ENCODE measurements at regions not wholly inside any gene's neighbourhood (a gene's known extent, or its start where the extent isn't known, plus 50 kb on each side); places are given as distances from the start of the nearest gene placed in this dataset.
"Not testable (repeated sequence)": the region's sequence is repeated elsewhere in the genome, so short reads cannot be mapped to it uniquely, and the experiment has no call there.

GRCh38 chrX:13387666-13388494, 68.0 kb upstream of the ATXN3L start:
- no peaks in the 10 kb centered on the region for H3K9me3 ChIP-seq (ENCODE audit: control insufficient read depth, low read length)
- H3K27ac ChIP-seq (ENCODE audit: insufficient read depth, low read depth, low read length, poor library complexity, severe bottlenecking): no peak overlapping the region
- 93 to 96% methylated on average over 2 of the region's 2 CpGs for WGBS, 2 experiments

GRCh38 chrX:13386636-13387035, 66.8 kb upstream of the ATXN3L start:
- H3K4me1 ChIP-seq (ENCODE audit: control insufficient read depth, insufficient read depth, low read length): peaks cover 5% of the 10 kb centered on the region
- no peaks in the 10 kb centered on the region for H3K36me3 ChIP-seq (ENCODE audit: control insufficient read depth, insufficient read depth, low read length)
- H3K9me3 ChIP-seq (ENCODE audit: control insufficient read depth, low read length): no peaks in the 10 kb centered on the region
- no peaks in the 10 kb centered on the region for H3K27me3 ChIP-seq (ENCODE audit: control insufficient read depth, insufficient read depth, low read length, poor library complexity, severe bottlenecking)
- H3K27ac ChIP-seq (ENCODE audit: insufficient read depth, low read depth, low read length, poor library complexity, severe bottlenecking): peak overlapping the region; percentile 36
- no peak overlapping the region for H3K4me3 ChIP-seq (ENCODE audit: insufficient read depth, low read depth, low read length)

More at GRCh38 chrX:13387666-13388494, 68.0 kb upstream of the ATXN3L start:
- peaks cover 5% of the 10 kb centered on the region for H3K4me1 ChIP-seq (ENCODE audit: control insufficient read depth, insufficient read depth, low read length)
- no peak overlapping the region for H3K4me3 ChIP-seq (ENCODE audit: insufficient read depth, low read depth, low read length)
- no peaks in the 10 kb centered on the region for H3K36me3 ChIP-seq (ENCODE audit: control insufficient read depth, insufficient read depth, low read length)
- no peaks in the 10 kb centered on the region for H3K27me3 ChIP-seq (ENCODE audit: control insufficient read depth, insufficient read depth, low read length, poor library complexity, severe bottlenecking)

GRCh38 chrX:13386092-13386491, 66.2 kb upstream of the ATXN3L start:
- Histone ChIP-seq H3K36me3 (ENCODE audit: control insufficient read depth, insufficient read depth, low read length) (no peaks in the 10 kb centered on the region), H3K27me3 (ENCODE audit: control insufficient read depth, insufficient read depth, low read length, poor library complexity, severe bottlenecking) (no peaks in the 10 kb centered on the region)
- 86 to 95% methylated on average over 1 to 3 of the region's 3 CpGs for WGBS, 2 experiments

GRCh38 chrX:13383907-13384306, 64.1 kb upstream of the ATXN3L start:
- Histone ChIP-seq H3K4me1 (ENCODE audit: control insufficient read depth, insufficient read depth, low read length) (peaks cover 5% of the 10 kb centered on the region), H3K27me3 (ENCODE audit: control insufficient read depth, insufficient read depth, low read length, poor library complexity, severe bottlenecking) (no peaks in the 10 kb centered on the region), H3K36me3 (ENCODE audit: control insufficient read depth, insufficient read depth, low read length) (no peaks in the 10 kb centered on the region), H3K9me3 (ENCODE audit: control insufficient read depth, low read length) (no peaks in the 10 kb centered on the region), H3K4me3 (ENCODE audit: insufficient read depth, low read depth, low read length) (no peak overlapping the region), H3K27ac (ENCODE audit: insufficient read depth, low read depth, low read length, poor library complexity, severe bottlenecking) (no peak overlapping the region)
- WGBS, 2 experiments: 91 to 94% methylated on average over 4 of the region's 5 CpGs

More at GRCh38 chrX:13386092-13386491, 66.2 kb upstream of the ATXN3L start:
- H3K4me1 ChIP-seq (ENCODE audit: control insufficient read depth, insufficient read depth, low read length): peaks cover 5% of the 10 kb centered on the region
- H3K4me3 ChIP-seq (ENCODE audit: insufficient read depth, low read depth, low read length): no peak overlapping the region
- no peaks in the 10 kb centered on the region for H3K9me3 ChIP-seq (ENCODE audit: control insufficient read depth, low read length)
- H3K27ac ChIP-seq (ENCODE audit: insufficient read depth, low read depth, low read length, poor library complexity, severe bottlenecking): no peak overlapping the region

GRCh38 chrX:13381514-13381913, 61.7 kb upstream of the ATXN3L start:
- WGBS, 2 experiments: 88 to 89% methylated on average over 1 to 2 of the region's 2 CpGs
- no peak overlapping the region for H3K4me3 ChIP-seq (ENCODE audit: insufficient read depth, low read depth, low read length)

GRCh38 chrX:13380211-13380610, 60.4 kb upstream of the ATXN3L start:
- H3K9me3 ChIP-seq (ENCODE audit: control insufficient read depth, low read length): no peaks in the 10 kb centered on the region
- WGBS, 2 experiments: 50% methylated on average over 2 of the region's 2 CpGs; no CpG with 5 or more reads in 1 of the 2 experiments
- H3K27ac ChIP-seq (ENCODE audit: insufficient read depth, low read depth, low read length, poor library complexity, severe bottlenecking): no peak overlapping the region
- no peaks in the 10 kb centered on the region for H3K36me3 ChIP-seq (ENCODE audit: control insufficient read depth, insufficient read depth, low read length)
- no peaks in the 10 kb centered on the region for H3K27me3 ChIP-seq (ENCODE audit: control insufficient read depth, insufficient read depth, low read length, poor library complexity, severe bottlenecking)
- no peak overlapping the region for H3K4me3 ChIP-seq (ENCODE audit: insufficient read depth, low read depth, low read length)
- no peaks in the 10 kb centered on the region for H3K4me1 ChIP-seq (ENCODE audit: control insufficient read depth, insufficient read depth, low read length)

More at GRCh38 chrX:13381514-13381913, 61.7 kb upstream of the ATXN3L start:
- Histone ChIP-seq H3K9me3 (ENCODE audit: control insufficient read depth, low read length) (no peaks in the 10 kb centered on the region), H3K27me3 (ENCODE audit: control insufficient read depth, insufficient read depth, low read length, poor library complexity, severe bottlenecking) (no peaks in the 10 kb centered on the region), H3K36me3 (ENCODE audit: control insufficient read depth, insufficient read depth, low read length) (no peaks in the 10 kb centered on the region), H3K4me1 (ENCODE audit: control insufficient read depth, insufficient read depth, low read length) (no peaks in the 10 kb centered on the region), H3K27ac (ENCODE audit: insufficient read depth, low read depth, low read length, poor library complexity, severe bottlenecking) (no peak overlapping the region)

GRCh38 chrX:13378562-13379518, 59.0 kb upstream of the ATXN3L start:
- H3K4me3 ChIP-seq (ENCODE audit: insufficient read depth, low read depth, low read length); H3K36me3 ChIP-seq (ENCODE audit: control insufficient read depth, insufficient read depth, low read length): not testable (repeated sequence)
- WGBS, 2 experiments: 89 to 91% methylated on average over 53 to 54 of the region's 60 CpGs

GRCh38 chrX:13377550-13377934, 57.7 kb upstream of the ATXN3L start:
- no peaks in the 10 kb centered on the region for H3K4me1 ChIP-seq (ENCODE audit: control insufficient read depth, insufficient read depth, low read length)
- no peaks in the 10 kb centered on the region for H3K27me3 ChIP-seq (ENCODE audit: control insufficient read depth, insufficient read depth, low read length, poor library complexity, severe bottlenecking)
- 91 to 94% methylated on average over 7 of the region's 7 CpGs for WGBS, 2 experiments
- no peak overlapping the region for H3K4me3 ChIP-seq (ENCODE audit: insufficient read depth, low read depth, low read length)
- H3K9me3 ChIP-seq (ENCODE audit: control insufficient read depth, low read length): no peaks in the 10 kb centered on the region
- H3K27ac ChIP-seq (ENCODE audit: insufficient read depth, low read depth, low read length, poor library complexity, severe bottlenecking): no peak overlapping the region
- no peaks in the 10 kb centered on the region for H3K36me3 ChIP-seq (ENCODE audit: control insufficient read depth, insufficient read depth, low read length)

More at GRCh38 chrX:13378562-13379518, 59.0 kb upstream of the ATXN3L start:
- not testable (repeated sequence) for H3K27me3 ChIP-seq (ENCODE audit: control insufficient read depth, insufficient read depth, low read length, poor library complexity, severe bottlenecking); H3K4me1 ChIP-seq (ENCODE audit: control insufficient read depth, insufficient read depth, low read length); H3K27ac ChIP-seq (ENCODE audit: insufficient read depth, low read depth, low read length, poor library complexity, severe bottlenecking); H3K9me3 ChIP-seq (ENCODE audit: control insufficient read depth, low read length)

- H3K4me3 ChIP-seq (ENCODE audit: insufficient read depth, low read depth, low read length): no peak overlapping the region
- H3K27ac ChIP-seq (ENCODE audit: insufficient read depth, low read depth, low read length, poor library complexity, severe bottlenecking): no peak overlapping the region
- H3K9me3 ChIP-seq (ENCODE audit: control insufficient read depth, low read length): no peaks in the 10 kb centered on the region
- no peaks in the 10 kb centered on the region for H3K27me3 ChIP-seq (ENCODE audit: control insufficient read depth, insufficient read depth, low read length, poor library complexity, severe bottlenecking)
- H3K36me3 ChIP-seq (ENCODE audit: control insufficient read depth, insufficient read depth, low read length): no peaks in the 10 kb centered on the region
- H3K4me1 ChIP-seq (ENCODE audit: control insufficient read depth, insufficient read depth, low read length): no peaks in the 10 kb centered on the region
- 93 to 95% methylated on average over 6 to 8 of the region's 9 CpGs for WGBS, 2 experiments
Observed at GRCh38 chrX:13376857-13377549, 57.1 kb upstream of the ATXN3L start.

All from ectodermal cell (in vitro differentiated cells).